Mammary epithelial cell (primary cell): ENCODE measurements at regions not wholly inside any gene's neighbourhood (a gene's known extent, or its start where the extent isn't known, plus 50 kb on each side); places are given as distances from the start of the nearest gene placed in this dataset.

ENCODE experiments used
- EZH2 ChIP-seq: IDR thresholded peaks from 2 replicates; pipeline ENCODE4 v1.6.1; 2012; ENCODE audit warnings: low read length, inconsistent platforms, borderline replicate concordance
- TF ChIP-seq, protein P1 (sequence below), 2 donors: IDR thresholded peaks in 1 of 2; conservative IDR thresholded peaks in 1 of 2; 2 replicates each; pipeline ENCODE4 v1.5.1; 2011 to 2012; ENCODE audit warnings: inconsistent platforms in 2 of 2, low read length in 2 of 2, mild to moderate bottlenecking in 2 of 2, control low read depth in 1 of 2, low read depth in 1 of 2; ENCODE audit not compliant: insufficient read depth in 1 of 2; ENCODE audit errors: extremely low read depth in 1 of 2

DNA sequence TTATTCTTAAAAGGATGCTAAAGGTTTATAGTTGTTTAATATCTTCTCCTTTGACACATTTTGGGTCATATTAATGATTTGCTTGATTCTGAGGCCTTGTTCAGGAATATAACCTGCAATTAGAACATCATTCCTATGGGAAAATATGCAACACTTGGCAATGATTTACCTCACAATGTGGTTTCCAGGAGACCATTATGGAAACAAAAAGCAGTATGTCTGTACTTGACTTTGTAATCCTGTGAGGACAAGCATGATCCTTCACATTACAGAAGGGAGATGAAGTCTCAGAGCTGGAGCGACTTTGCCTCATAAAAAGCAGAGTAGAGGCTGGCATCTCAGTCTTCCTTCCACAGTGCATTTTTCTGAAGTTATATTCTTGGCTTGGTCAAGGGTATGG is 57.0 kb upstream of the CDCA7L start:
- TF ChIP-seq, protein P1, sequence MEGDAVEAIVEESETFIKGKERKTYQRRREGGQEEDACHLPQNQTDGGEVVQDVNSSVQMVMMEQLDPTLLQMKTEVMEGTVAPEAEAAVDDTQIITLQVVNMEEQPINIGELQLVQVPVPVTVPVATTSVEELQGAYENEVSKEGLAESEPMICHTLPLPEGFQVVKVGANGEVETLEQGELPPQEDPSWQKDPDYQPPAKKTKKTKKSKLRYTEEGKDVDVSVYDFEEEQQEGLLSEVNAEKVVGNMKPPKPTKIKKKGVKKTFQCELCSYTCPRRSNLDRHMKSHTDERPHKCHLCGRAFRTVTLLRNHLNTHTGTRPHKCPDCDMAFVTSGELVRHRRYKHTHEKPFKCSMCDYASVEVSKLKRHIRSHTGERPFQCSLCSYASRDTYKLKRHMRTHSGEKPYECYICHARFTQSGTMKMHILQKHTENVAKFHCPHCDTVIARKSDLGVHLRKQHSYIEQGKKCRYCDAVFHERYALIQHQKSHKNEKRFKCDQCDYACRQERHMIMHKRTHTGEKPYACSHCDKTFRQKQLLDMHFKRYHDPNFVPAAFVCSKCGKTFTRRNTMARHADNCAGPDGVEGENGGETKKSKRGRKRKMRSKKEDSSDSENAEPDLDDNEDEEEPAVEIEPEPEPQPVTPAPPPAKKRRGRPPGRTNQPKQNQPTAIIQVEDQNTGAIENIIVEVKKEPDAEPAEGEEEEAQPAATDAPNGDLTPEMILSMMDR (conservative IDR thresholded peaks at IDR 0.05 in 1 of 2, IDR thresholded peaks at IDR 0.05 in 1 of 2; ENCODE audit: extremely low read depth in 1 of 2, insufficient read depth in 1 of 2, low read depth in 1 of 2, low read length in 2 of 2) = no peak
- TF ChIP-seq EZH2 = no peak
